Peyer's patch (tissue), 4 donors: ENCODE measurements at regions not wholly inside any gene's neighbourhood (a gene's known extent, or its start where the extent isn't known, plus 50 kb on each side); places are given as distances from the start of the nearest gene placed in this dataset.

ENCODE experiments used
- POLR2A ChIP-seq, 2 donors: fragments of 450-650 bp; IDR thresholded peaks; one replicate each; pipeline ENCODE4 v1.5.1; 2017; ENCODE audit warnings: antibody characterized with exemption in 2 of 2, mild to moderate bottlenecking in 2 of 2, moderate library complexity in 2 of 2
- TF ChIP-seq, protein P1 (sequence below), 6 experiments: fragments of 450-650 bp in 4 of 6; fragments of 200-600 bp in 2 of 6; sonication (generic) in 1 of 6; IDR thresholded peaks; one replicate each; pipeline ENCODE4 v1.5.1; 2017 to 2019; ENCODE audit warnings: antibody characterized with exemption in 6 of 6, mild to moderate bottlenecking in 3 of 6, moderate library complexity in 1 of 6

DNA sequence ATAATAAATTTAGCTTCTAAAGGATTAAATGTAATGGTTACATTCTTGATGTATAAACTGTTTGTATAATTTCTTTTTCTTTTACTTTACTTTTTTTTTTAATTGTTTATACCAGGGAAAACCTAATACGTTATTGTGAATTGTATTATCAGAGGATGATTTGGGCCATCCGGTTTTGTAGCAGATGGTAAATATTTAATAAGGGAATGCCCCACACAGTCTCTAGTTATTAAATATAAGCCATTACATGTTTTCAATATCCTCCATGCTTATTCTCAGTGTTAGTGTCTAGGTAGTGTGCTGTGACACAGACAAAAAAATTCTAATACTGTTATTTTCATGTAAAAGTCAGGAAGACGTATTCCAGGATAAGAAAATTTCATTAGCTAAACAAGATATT, 553.9 kb downstream of the ZNF804A start:
- no peak for TF ChIP-seq POLR2A (IDR thresholded peaks at IDR 0.05)
- TF ChIP-seq, protein P1, sequence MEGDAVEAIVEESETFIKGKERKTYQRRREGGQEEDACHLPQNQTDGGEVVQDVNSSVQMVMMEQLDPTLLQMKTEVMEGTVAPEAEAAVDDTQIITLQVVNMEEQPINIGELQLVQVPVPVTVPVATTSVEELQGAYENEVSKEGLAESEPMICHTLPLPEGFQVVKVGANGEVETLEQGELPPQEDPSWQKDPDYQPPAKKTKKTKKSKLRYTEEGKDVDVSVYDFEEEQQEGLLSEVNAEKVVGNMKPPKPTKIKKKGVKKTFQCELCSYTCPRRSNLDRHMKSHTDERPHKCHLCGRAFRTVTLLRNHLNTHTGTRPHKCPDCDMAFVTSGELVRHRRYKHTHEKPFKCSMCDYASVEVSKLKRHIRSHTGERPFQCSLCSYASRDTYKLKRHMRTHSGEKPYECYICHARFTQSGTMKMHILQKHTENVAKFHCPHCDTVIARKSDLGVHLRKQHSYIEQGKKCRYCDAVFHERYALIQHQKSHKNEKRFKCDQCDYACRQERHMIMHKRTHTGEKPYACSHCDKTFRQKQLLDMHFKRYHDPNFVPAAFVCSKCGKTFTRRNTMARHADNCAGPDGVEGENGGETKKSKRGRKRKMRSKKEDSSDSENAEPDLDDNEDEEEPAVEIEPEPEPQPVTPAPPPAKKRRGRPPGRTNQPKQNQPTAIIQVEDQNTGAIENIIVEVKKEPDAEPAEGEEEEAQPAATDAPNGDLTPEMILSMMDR (IDR thresholded peaks at IDR 0.05), result no peak
